Gastroesophageal sphincter (tissue), 3 donors: ENCODE measurements at regions not wholly inside any gene's neighbourhood (a gene's known extent, or its start where the extent isn't known, plus 50 kb on each side); places are given as distances from the start of the nearest gene placed in this dataset.

ENCODE experiments used
- CTCF ChIP-seq, 4 experiments: fragments of 200-600 bp in 2 of 4; fragments of 450-650 bp in 2 of 4; sonication (generic) in 1 of 4; IDR thresholded peaks; one replicate each; pipeline ENCODE4 v1.5.1; 2017 to 2019; ENCODE audit warnings: antibody characterized with exemption in 4 of 4, mild to moderate bottlenecking in 2 of 4, moderate library complexity in 2 of 4
- EP300 ChIP-seq: sonication (generic); formaldehyde crosslinking; IDR thresholded peaks from one replicate; pipeline ENCODE4 v1.6.1; 2017; ENCODE audit warnings: antibody characterized with exemption, mild to moderate bottlenecking
- POLR2A ChIP-seq, 2 donors: fragments of 450-650 bp; IDR thresholded peaks; one replicate each; pipeline ENCODE4 v1.6.1; 2017; ENCODE audit warnings: antibody characterized with exemption in 2 of 2, mild to moderate bottlenecking in 2 of 2, moderate library complexity in 1 of 2
- POLR2AphosphoS5 ChIP-seq: sonication (generic); formaldehyde crosslinking; IDR thresholded peaks from one replicate; pipeline ENCODE4 v1.6.1; 2017; ENCODE audit warnings: antibody characterized with exemption

GRCh38 chr5:74079971-74080556 is 454.1 kb downstream of the ARHGEF28 start:
- TF ChIP-seq POLR2AphosphoS5 = no peak
- no peak for TF ChIP-seq EP300
- TF ChIP-seq CTCF (IDR thresholded peaks at IDR 0.05) = no peak
- TF ChIP-seq POLR2A (IDR thresholded peaks at IDR 0.05) = no peak
